Activated naive CD8-positive, alpha-beta T cell treated with anti-CD3 and anti-CD28 coated beads, Interleukin-2, amount 10 ng/mL, durations not matched to agents 7 days and 5 days (primary cell): ENCODE measurements at regions not wholly inside any gene's neighbourhood (a gene's known extent, or its start where the extent isn't known, plus 50 kb on each side); places are given as distances from the start of the nearest gene placed in this dataset.
"Not testable (repeated sequence)": the region's sequence is repeated elsewhere in the genome, so short reads cannot be mapped to it uniquely, and the experiment has no call there.

Experiments used
- ATAC-seq: fragments of 150-1000 bp; cut with Tn5 transposase; one replicate; pipeline ENCODE4 v1.10.0; 2021; ENCODE audit warnings: low read depth, moderate library complexity
- POLR2A ChIA-PET: fragments of 350-600 bp; sonication (Branson Sonifier 250); formaldehyde crosslinking; loops from one replicate; lab custom pipeline; 2021; ENCODE audit warnings: antibody characterized with exemption; lab: Charles Lee
- DNase-seq: peaks from one replicate; pipeline ENCODE4 v3.0.0; 2021
- H3K27ac Mint-ChIP-seq: one replicate; pipeline ENCODE4 v1.8.0; 2022; ENCODE audit warnings: mild to moderate bottlenecking, mixed read lengths
- H3K27me3 Mint-ChIP-seq: one replicate; pipeline ENCODE4 v1.8.0; 2022; ENCODE audit warnings: mild to moderate bottlenecking, moderate library complexity, mixed read lengths
- H3K36me3 Mint-ChIP-seq: one replicate; pipeline ENCODE4 v1.8.0; 2021; ENCODE audit warnings: mild to moderate bottlenecking, mixed read lengths
- H3K4me1 Mint-ChIP-seq: one replicate; pipeline ENCODE4 v1.8.0; 2021; ENCODE audit warnings: mixed read lengths
- H3K4me3 Mint-ChIP-seq: one replicate; pipeline ENCODE4 v1.8.0; 2022; ENCODE audit warnings: mild to moderate bottlenecking, moderate library complexity, mixed read lengths
- H3K9me3 Mint-ChIP-seq: one replicate; pipeline ENCODE4 v1.8.0; 2021; ENCODE audit warnings: mixed read lengths

GRCh38 chr2:129800285-129800684 is 179.2 kb upstream of the RAB6C start:
- Mint-ChIP-seq H3K27ac (no peak overlapping the region), H3K4me1 (no peaks in the 10 kb centered on the region), H3K36me3 (no peaks in the 10 kb centered on the region), H3K27me3 (peaks cover 6% of the 10 kb centered on the region), H3K9me3 (no peaks in the 10 kb centered on the region), H3K4me3 (no peak overlapping the region)
- POLR2A ChIA-PET, result no interaction called here
- ATAC-seq (no peak), DNase-seq (no peak)

- no peak for DNase-seq
- no peak overlapping the region for H3K4me3 Mint-ChIP-seq
- no peak for ATAC-seq
Measured at GRCh38 chr2:129800686-129801085, 178.8 kb upstream of the RAB6C start.

DNA sequence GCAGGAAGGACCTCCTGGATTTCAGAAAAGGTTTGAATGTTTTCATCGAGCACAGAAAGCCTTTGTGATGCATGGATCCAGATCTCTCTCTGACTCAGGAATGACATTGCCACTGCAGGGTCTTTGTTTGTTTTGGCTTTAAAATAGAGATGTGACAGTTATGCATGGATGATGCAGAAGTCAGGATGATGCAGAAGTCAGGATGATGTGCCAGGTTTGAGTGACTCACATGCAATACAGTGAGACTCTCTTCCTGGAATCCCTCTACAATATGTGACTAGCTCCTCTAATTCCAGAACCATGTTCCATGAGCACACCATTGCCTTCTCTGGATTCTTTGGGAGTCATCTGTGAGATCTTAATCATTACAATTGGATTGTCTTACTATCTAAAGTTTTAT is 177.9 kb upstream of the RAB6C start:
- DNase-seq, result no peak
- ATAC-seq, result no peak
- Mint-ChIP-seq H3K27me3 (peaks cover 6% of the 10 kb centered on the region), H3K4me1 (no peaks in the 10 kb centered on the region), H3K9me3 (no peaks in the 10 kb centered on the region), H3K27ac (no peak overlapping the region), H3K4me3 (no peak overlapping the region), H3K36me3 (no peaks in the 10 kb centered on the region)
- POLR2A ChIA-PET, result no interaction called here

More at GRCh38 chr2:129800686-129801085, 178.8 kb upstream of the RAB6C start:
- H3K4me1 Mint-ChIP-seq, result no peaks in the 10 kb centered on the region
- H3K36me3 Mint-ChIP-seq, result no peaks in the 10 kb centered on the region
- H3K9me3 Mint-ChIP-seq, result no peaks in the 10 kb centered on the region
- H3K27ac Mint-ChIP-seq, result no peak overlapping the region
- peaks cover 6% of the 10 kb centered on the region for H3K27me3 Mint-ChIP-seq
- POLR2A ChIA-PET, result no interaction called here

DNA sequence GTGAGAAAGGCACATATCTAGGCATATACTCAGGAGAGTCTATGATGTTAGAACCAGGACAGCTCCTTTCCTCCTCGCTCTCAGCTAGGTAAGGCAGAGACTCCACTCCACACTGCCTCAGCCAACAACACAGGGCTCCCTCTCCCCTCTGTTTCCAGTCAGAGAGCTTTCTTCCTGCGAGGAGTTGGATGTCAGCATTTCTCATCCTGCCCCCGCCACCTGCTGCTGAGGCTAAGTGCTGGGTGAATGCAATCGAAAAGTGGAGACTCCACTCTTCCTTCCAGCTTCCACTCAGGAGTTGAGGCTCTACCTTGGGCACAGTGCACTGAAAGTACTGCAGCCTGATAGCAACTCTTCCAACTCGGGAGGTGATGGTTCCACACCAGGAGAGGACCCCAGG is 177.2 kb upstream of the RAB6C start:
- peaks cover 6% of the 10 kb centered on the region for H3K27me3 Mint-ChIP-seq
- no peaks in the 10 kb centered on the region for H3K36me3 Mint-ChIP-seq
- H3K4me3 Mint-ChIP-seq, result no peak overlapping the region
- no peaks in the 10 kb centered on the region for H3K4me1 Mint-ChIP-seq
- H3K27ac Mint-ChIP-seq, result no peak overlapping the region
- no peak for DNase-seq
- ATAC-seq, result no peak
- POLR2A ChIA-PET, result no interaction called here
- no peaks in the 10 kb centered on the region for H3K9me3 Mint-ChIP-seq

GRCh38 chr2:129803032-129803431 is 176.4 kb upstream of the RAB6C start:
- ATAC-seq (no peak), DNase-seq (no peak)
- POLR2A ChIA-PET, result no interaction called here
- no peaks in the 10 kb centered on the region for H3K36me3 Mint-ChIP-seq
- H3K27me3 Mint-ChIP-seq, result peaks cover 6% of the 10 kb centered on the region
- H3K4me3 Mint-ChIP-seq, result no peak overlapping the region
- H3K9me3 Mint-ChIP-seq, result no peaks in the 10 kb centered on the region
- no peak overlapping the region for H3K27ac Mint-ChIP-seq
- no peaks in the 10 kb centered on the region for H3K4me1 Mint-ChIP-seq

GRCh38 chr2:129803871-129804270 is 175.6 kb upstream of the RAB6C start:
- no peak for ATAC-seq
- no peaks in the 10 kb centered on the region for H3K36me3 Mint-ChIP-seq
- H3K4me1 Mint-ChIP-seq, result no peaks in the 10 kb centered on the region
- DNase-seq, result no peak
- H3K27me3 Mint-ChIP-seq, result peaks cover 6% of the 10 kb centered on the region
- POLR2A ChIA-PET, result no interaction called here
- no peaks in the 10 kb centered on the region for H3K9me3 Mint-ChIP-seq
- H3K4me3 Mint-ChIP-seq, result no peak overlapping the region
- no peak overlapping the region for H3K27ac Mint-ChIP-seq

- POLR2A ChIA-PET, result no interaction called here
- Mint-ChIP-seq H3K9me3 (no peaks in the 10 kb centered on the region), H3K27me3 (peaks cover 12% of the 10 kb centered on the region), H3K4me1 (no peaks in the 10 kb centered on the region), H3K27ac (no peak overlapping the region), H3K4me3 (no peak overlapping the region), H3K36me3 (no peaks in the 10 kb centered on the region)
- no peak for DNase-seq
- ATAC-seq, result no peak
Measured at GRCh38 chr2:129805899-129806298, 173.6 kb upstream of the RAB6C start.

- no peak overlapping the region for H3K4me3 Mint-ChIP-seq
- H3K4me1 Mint-ChIP-seq, result no peaks in the 10 kb centered on the region
- DNase-seq (no peak), ATAC-seq (no peak)
- H3K9me3 Mint-ChIP-seq, result no peaks in the 10 kb centered on the region
- POLR2A ChIA-PET, result no interaction called here
- H3K36me3 Mint-ChIP-seq, result no peaks in the 10 kb centered on the region
- H3K27me3 Mint-ChIP-seq, result peaks cover 13% of the 10 kb centered on the region
- H3K27ac Mint-ChIP-seq, result no peak overlapping the region
Measured at GRCh38 chr2:129806317-129806716, 173.1 kb upstream of the RAB6C start.

DNA sequence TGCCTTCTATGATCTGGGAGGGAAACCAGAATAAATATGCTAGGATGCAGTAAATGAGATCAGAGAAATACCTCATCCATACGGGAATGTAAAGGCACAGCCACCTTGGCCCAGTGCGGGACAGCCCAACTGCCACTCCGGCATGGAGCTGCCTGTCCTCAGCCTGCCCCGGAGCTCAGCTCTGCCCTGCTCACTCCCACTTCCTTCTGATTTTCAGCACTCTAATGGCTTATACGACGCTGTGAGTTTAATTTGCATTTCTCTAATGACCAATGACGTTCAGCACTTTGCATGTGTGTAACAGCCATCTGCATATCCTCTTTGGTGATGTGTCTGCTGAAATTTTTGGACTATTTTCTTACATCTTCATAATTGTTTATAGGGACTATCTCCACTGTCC is 172.5 kb upstream of the RAB6C start:
- ATAC-seq (no peak), DNase-seq (no peak)
- POLR2A ChIA-PET, result no interaction called here
- H3K9me3 Mint-ChIP-seq, result no peaks in the 10 kb centered on the region
- H3K36me3 Mint-ChIP-seq, result no peaks in the 10 kb centered on the region
- no peak overlapping the region for H3K4me3 Mint-ChIP-seq
- H3K27me3 Mint-ChIP-seq, result peaks cover 15% of the 10 kb centered on the region
- H3K27ac Mint-ChIP-seq, result no peak overlapping the region
- H3K4me1 Mint-ChIP-seq, result peaks cover under 1% of the 10 kb centered on the region

DNA sequence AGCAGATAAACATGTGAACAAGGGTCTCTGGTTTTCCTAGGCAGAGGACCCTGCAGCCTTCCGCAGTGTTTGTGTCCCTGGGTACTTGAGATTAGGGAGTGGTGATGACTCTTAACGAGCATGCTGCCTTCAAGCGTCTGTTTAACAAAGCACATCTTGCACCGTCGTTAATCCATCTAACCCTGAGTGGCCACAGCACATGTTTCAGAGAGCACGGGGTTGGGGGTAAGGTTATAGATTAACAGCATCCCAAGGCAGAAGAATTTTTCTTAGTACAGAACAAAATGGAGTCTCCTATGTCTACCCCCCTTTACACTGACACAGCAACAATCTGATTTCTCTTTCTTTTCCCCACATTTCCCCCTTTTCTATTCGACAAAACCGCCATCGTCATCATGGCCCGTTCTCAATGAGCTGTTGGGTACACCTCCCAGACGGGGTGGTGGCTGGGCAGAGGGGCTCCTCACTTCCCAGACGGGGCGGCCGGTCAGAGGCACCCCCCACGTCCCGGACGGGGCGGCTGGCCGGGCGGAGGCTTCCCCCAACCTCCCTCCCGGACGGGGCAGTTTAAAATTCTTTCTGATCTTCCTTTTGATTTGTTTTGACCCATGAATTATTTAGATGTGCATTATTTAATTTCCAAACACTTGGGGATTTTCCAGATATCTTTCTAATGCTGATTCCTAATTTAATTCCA is 171.7 kb upstream of the RAB6C start:
- peaks cover 15% of the 10 kb centered on the region for H3K27me3 Mint-ChIP-seq
- H3K36me3 Mint-ChIP-seq, H3K27ac Mint-ChIP-seq, ATAC-seq, DNase-seq, H3K4me3 Mint-ChIP-seq, H3K4me1 Mint-ChIP-seq, POLR2A ChIA-PET, H3K9me3 Mint-ChIP-seq: not testable (repeated sequence)

DNA sequence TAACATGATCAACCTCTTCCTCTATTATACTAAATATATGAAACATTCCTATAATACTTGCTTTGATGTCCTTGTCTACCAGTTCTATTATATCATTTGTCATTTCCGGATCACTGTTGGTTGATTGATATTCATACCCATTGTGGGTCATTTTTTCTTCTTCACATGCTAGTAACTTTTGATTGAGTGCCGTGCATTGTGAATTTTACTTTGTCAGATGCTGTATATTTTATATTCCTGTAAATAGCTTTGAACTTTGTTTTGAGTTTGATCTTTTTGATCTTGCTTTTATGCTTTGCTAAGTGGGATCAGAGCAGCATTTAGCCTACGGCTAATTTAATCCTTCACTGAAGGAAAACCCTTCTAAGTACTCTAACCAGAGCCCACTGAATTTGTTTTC is 168.9 kb upstream of the RAB6C start:
- Mint-ChIP-seq H3K27me3 (peaks cover 15% of the 10 kb centered on the region), H3K36me3 (no peaks in the 10 kb centered on the region), H3K27ac (no peak overlapping the region), H3K4me1 (peaks cover 10% of the 10 kb centered on the region), H3K4me3 (no peak overlapping the region), H3K9me3 (peaks cover 6% of the 10 kb centered on the region)
- no peak for ATAC-seq
- POLR2A ChIA-PET, result no interaction called here
- DNase-seq, result no peak

DNA sequence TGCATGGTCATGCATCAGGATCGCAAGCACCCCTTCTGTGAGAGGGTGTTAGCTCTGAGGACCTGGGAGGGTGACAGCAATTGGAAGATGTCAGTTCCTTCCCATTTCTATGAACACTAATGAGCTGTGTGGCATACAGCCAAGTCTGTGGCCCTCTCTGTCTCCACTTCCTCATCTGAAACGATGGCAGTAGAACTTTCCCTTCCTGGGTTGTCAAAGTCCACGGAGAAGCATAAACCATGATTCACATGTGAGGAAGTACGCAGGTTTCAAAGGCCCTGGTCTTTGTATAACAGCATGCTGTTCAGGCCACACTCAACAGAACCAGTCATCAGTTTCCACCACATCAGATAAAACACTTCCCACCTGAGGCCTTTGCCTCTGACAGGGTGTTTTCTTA is 167.4 kb upstream of the RAB6C start:
- H3K27me3 Mint-ChIP-seq, result peaks cover 15% of the 10 kb centered on the region
- POLR2A ChIA-PET, result no interaction called here
- no peak overlapping the region for H3K27ac Mint-ChIP-seq
- no peaks in the 10 kb centered on the region for H3K36me3 Mint-ChIP-seq
- no peak for DNase-seq
- ATAC-seq, result peak; percentile 47
- peaks cover 10% of the 10 kb centered on the region for H3K9me3 Mint-ChIP-seq
- H3K4me1 Mint-ChIP-seq, result peaks cover 10% of the 10 kb centered on the region
- no peak overlapping the region for H3K4me3 Mint-ChIP-seq

DNA sequence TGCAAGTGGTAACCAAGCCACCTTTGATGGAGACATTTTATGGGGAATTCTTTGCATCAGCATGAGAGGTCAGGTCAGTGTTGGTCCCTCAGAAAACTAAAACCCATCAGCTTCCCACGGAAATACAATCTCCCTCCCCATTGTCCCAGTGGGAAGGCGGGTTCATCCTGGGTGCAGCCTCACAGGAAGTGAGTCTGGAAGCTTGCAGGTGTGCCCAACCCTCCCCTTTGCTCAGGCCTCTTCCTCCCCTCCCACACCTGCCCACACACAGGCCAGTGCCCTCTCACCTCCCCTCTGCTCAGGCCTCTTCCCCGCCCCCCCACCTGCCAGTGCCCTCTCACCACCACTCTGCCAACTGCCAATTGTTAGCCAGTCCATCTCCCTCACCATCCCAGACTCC is 166.8 kb upstream of the RAB6C start:
- Mint-ChIP-seq H3K4me1 (peaks cover 10% of the 10 kb centered on the region), H3K9me3 (peaks cover 12% of the 10 kb centered on the region), H3K36me3 (no peaks in the 10 kb centered on the region), H3K4me3 (no peak overlapping the region), H3K27me3 (peaks cover 15% of the 10 kb centered on the region), H3K27ac (no peak overlapping the region)
- no peak for ATAC-seq
- POLR2A ChIA-PET, result no interaction called here
- no peak for DNase-seq

- DNase-seq (no peak), ATAC-seq (no peak)
- Mint-ChIP-seq H3K4me3 (no peak overlapping the region), H3K9me3 (peaks cover 12% of the 10 kb centered on the region), H3K36me3 (no peaks in the 10 kb centered on the region), H3K27ac (no peak overlapping the region), H3K27me3 (peaks cover 15% of the 10 kb centered on the region), H3K4me1 (peaks cover 10% of the 10 kb centered on the region)
- POLR2A ChIA-PET, result no interaction called here
Measured at GRCh38 chr2:129813404-129813803, 166.1 kb upstream of the RAB6C start.
